ENCODE measurements at regions not wholly inside any gene's neighbourhood (a gene's known extent, or its start where the extent isn't known, plus 50 kb on each side); places are given as distances from the start of the nearest gene placed in this dataset.

- no peak for TF ChIP-seq GATA3 (IDR thresholded peaks at IDR 0.05; ENCODE audit: low read depth, low read length)
- TF ChIP-seq GATA2 (IDR thresholded peaks at IDR 0.05; ENCODE audit: low read depth, low read length) = no peak
Measured at GRCh38 chr5:4969351-4969750, 170.8 kb upstream of the ADAMTS16 start.

- TF ChIP-seq GATA3 (IDR thresholded peaks at IDR 0.05; ENCODE audit: low read depth, low read length) (no peak), GATA2 (IDR thresholded peaks at IDR 0.05; ENCODE audit: low read depth, low read length) (no peak)
Measured at GRCh38 chr5:4970171-4970570, 170.0 kb upstream of the ADAMTS16 start.

DNA sequence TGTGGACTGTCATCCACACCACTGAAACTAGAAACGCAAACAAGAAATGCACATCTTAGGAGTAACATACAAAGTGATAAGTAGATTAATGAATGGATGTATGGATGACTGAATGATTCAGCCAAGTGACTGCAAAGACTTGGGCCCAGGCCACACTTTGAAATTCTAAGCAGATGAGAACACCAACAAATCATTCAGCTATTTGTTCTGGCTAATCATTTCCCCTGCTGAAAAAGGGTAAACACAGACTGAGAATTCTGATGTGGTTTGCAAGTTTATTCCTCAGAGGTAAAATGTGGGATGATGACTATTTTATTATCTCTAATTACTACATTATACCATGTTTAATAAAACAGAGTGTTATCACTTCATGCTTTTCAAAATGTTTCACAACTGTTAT, 163.2 kb upstream of the ADAMTS16 start:
- TF ChIP-seq GATA2 (IDR thresholded peaks at IDR 0.05; ENCODE audit: low read depth, low read length) (no peak), GATA3 (IDR thresholded peaks at IDR 0.05; ENCODE audit: low read depth, low read length) (no peak)

DNA sequence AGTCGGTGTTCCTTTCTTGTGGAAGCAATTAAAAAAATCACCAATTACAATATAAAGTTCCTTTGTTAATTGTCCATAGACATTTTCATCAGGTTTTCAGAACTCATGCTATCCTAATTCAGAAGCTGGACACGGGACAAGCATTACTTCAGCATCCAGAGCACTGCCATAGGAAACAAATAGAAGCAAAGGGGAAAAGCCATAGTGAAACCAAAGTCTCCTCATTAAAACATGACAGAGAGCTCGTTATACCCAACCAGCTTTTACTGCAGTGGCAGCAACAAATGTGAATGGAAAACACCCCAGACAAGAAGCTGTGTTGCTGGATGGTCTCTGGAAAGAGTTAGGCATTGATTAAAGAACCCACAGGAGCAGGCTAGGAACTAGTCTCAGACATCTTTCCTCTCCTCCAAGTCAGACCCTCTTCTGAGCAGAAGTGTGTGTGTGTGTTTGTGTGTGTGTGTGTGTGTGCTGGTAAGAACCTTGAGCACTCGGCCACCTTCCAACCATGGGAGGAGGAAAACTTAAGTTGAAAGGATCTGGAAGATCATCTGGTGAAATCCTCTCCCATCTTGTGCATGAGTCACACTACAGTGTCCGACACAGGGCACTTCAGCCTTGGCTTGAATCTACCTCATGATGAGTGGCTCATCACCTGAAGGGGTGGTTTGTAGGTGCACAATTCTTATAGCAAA, 162.6 kb upstream of the ADAMTS16 start:
- no peak for TF ChIP-seq GATA2 (IDR thresholded peaks at IDR 0.05; ENCODE audit: low read depth, low read length)

- no peak for TF ChIP-seq GATA2 (IDR thresholded peaks at IDR 0.05; ENCODE audit: low read depth, low read length)
- TF ChIP-seq GATA3 (IDR thresholded peaks at IDR 0.05; ENCODE audit: low read depth, low read length) = no peak
Measured at GRCh38 chr5:4980201-4980600, 159.9 kb upstream of the ADAMTS16 start.

- no peak for TF ChIP-seq GATA2 (IDR thresholded peaks at IDR 0.05; ENCODE audit: low read depth, low read length)
- TF ChIP-seq GATA3 (IDR thresholded peaks at IDR 0.05; ENCODE audit: low read depth, low read length) = no peak
Measured at GRCh38 chr5:4981608-4982007, 158.5 kb upstream of the ADAMTS16 start.

- TF ChIP-seq GATA2 (IDR thresholded peaks at IDR 0.05; ENCODE audit: low read depth, low read length) (no peak), GATA3 (IDR thresholded peaks at IDR 0.05; ENCODE audit: low read depth, low read length) (no peak)
Measured at GRCh38 chr5:4983701-4984100, 156.4 kb upstream of the ADAMTS16 start.

GRCh38 chr5:4984461-4984860, 155.7 kb upstream of the ADAMTS16 start:
- TF ChIP-seq GATA3 (IDR thresholded peaks at IDR 0.05; ENCODE audit: low read depth, low read length) = no peak

- TF ChIP-seq GATA2 (IDR thresholded peaks at IDR 0.05; ENCODE audit: low read depth, low read length) (no peak), GATA3 (IDR thresholded peaks at IDR 0.05; ENCODE audit: low read depth, low read length) (no peak)
Measured at GRCh38 chr5:4987431-4987830, 152.7 kb upstream of the ADAMTS16 start.

DNA sequence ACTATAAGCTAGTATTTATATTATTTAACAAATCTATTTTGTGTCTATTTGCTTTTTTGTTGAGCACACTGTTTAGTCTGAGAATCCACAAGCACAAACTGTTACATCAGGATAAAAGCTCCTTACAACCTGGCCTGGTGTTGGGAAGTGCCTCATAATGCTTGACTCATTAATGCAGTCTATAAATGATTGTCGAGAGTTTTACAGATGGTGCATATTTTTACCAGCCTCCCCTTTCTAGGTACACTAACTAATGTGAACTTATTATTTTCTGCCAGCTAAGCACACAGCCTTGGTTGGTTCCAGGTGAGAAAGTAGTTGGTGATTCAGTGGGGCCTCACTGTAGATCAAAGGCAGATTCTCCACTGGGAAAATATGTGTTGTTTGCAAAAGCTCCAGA, 151.0 kb upstream of the ADAMTS16 start:
- TF ChIP-seq GATA2 (IDR thresholded peaks at IDR 0.05; ENCODE audit: low read depth, low read length) (no peak), GATA3 (IDR thresholded peaks at IDR 0.05; ENCODE audit: low read depth, low read length) (no peak)

GRCh38 chr5:4990017-4990416, 150.1 kb upstream of the ADAMTS16 start:
- no peak for TF ChIP-seq GATA2 (IDR thresholded peaks at IDR 0.05; ENCODE audit: low read depth, low read length)
- TF ChIP-seq GATA3 (IDR thresholded peaks at IDR 0.05; ENCODE audit: low read depth, low read length) = no peak

DNA sequence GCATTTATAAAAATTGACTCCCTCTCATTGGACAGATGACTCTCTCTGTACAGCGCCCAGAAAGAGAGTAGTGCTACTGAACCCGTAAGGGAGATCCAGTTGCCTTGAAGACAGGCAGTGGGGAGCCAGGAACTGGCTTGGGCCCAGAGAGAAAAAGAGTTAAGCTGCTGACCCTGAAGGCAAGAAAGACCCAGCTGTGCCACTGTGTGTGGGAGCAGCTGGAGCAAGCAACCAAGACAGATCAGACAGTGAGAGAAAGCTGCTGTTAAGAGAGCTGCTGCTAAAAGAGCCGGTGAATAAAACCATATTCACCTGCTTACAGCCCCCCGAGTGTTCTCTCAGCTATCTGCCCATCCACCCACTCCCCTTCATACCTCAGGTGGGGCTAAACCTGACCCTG, 149.7 kb upstream of the ADAMTS16 start:
- TF ChIP-seq GATA2 (IDR thresholded peaks at IDR 0.05; ENCODE audit: low read depth, low read length) (no peak), GATA3 (IDR thresholded peaks at IDR 0.05; ENCODE audit: low read depth, low read length) (no peak)

- TF ChIP-seq GATA2 (IDR thresholded peaks at IDR 0.05; ENCODE audit: low read depth, low read length) (no peak; the same call in 1 of the 2 replicates), GATA3 (IDR thresholded peaks at IDR 0.05; ENCODE audit: low read depth, low read length) (no peak)
Measured at GRCh38 chr5:4991925-4992324, 148.2 kb upstream of the ADAMTS16 start.

- TF ChIP-seq GATA2 (IDR thresholded peaks at IDR 0.05; ENCODE audit: low read depth, low read length) = no peak
- TF ChIP-seq GATA3 (IDR thresholded peaks at IDR 0.05; ENCODE audit: low read depth, low read length) = no peak
Measured at GRCh38 chr5:4995014-4995413, 145.1 kb upstream of the ADAMTS16 start.

- no peak for TF ChIP-seq GATA2 (IDR thresholded peaks at IDR 0.05; ENCODE audit: low read depth, low read length)
- no peak for TF ChIP-seq GATA3 (IDR thresholded peaks at IDR 0.05; ENCODE audit: low read depth, low read length)
Measured at GRCh38 chr5:5005353-5005752, 134.8 kb upstream of the ADAMTS16 start.

DNA sequence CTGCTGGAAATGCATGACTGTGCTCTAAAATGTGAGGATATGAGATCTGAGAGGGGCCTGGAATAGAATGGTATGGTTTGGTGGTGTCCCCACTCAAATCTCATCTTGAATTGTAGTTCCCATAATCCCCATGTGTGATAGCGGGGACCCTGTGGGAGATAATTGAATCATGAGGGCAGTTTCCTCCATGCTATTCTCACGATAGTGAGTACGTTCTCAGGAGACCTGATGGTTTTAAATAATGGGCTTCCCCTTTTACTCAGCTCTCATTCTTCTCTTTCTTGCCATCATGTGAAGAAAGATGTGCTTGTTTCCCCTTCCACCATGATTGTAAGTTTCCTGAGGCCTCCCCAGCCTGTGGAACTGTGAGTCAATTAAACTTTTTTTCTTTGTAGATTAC, 133.6 kb upstream of the ADAMTS16 start:
- TF ChIP-seq GATA2 (IDR thresholded peaks at IDR 0.05; ENCODE audit: low read depth, low read length) (no peak), GATA3 (IDR thresholded peaks at IDR 0.05; ENCODE audit: low read depth, low read length) (no peak)
